Skeletal muscle cell (primary cell): ENCODE measurements at regions not wholly inside any gene's neighbourhood (a gene's known extent, or its start where the extent isn't known, plus 50 kb on each side); places are given as distances from the start of the nearest gene placed in this dataset.
"Not testable (repeated sequence)": the region's sequence is repeated elsewhere in the genome, so short reads cannot be mapped to it uniquely, and the experiment has no call there.

ENCODE experiments used
- DNase-seq: peaks from one replicate; pipeline ENCODE4 v3.0.0-alpha.2; 2010; ENCODE audit warnings: low read depth
- H3K4me3 ChIP-seq: 2 replicates; pipeline ENCODE4 v1.5.1; 2011; ENCODE audit warnings: low read depth, mild to moderate bottlenecking, control low read depth, low read length, moderate library complexity

DNA sequence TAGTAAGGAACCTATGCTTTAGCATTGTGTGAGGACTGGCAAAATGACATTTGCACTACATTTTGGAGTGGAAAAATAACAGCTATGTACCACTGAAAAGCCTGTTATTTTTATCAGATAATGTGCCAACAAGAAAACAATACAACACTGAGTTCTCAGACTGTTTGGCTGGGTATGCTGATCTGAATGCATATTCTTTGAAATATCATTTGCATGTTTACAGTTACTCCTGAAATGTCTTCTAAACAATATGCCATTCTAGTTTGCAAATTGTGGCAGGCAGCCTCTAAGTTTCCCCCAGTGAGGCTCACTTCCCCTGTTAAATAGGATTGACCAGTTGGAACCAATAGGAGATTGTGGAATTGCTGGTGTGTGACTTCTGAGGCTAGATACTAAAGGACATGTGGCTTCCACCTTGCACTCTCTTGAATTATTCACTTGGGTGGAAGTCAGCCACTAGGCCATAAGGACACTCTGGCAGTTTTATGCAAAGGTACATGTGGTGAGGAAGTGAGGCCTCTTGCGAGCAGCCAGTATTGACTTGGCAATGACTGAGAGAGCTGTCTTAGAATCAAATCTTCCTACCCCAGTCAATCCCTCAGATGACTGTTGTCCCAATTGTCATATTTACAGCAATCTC is 250.4 kb upstream of the PCSK5 start:
- no peak for DNase-seq
- H3K4me3 ChIP-seq: no peak overlapping the region

DNA sequence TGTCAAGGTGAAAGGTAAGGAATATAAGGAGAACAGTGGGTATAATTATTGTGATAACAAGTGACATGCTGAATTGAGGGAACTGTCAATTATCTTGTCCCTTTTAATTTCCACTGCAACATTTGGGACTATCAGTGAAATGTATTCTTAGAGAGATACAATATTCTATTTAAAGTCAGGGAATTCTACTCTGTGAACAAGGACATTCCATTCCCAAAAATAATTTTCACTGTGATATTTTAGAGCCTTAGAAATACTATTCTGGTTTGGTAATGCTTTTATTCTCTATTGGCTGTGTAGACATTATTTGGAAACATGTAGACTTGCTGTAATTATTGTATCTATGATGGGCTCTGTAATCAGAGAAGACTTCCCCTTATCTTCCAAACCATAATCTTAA is 248.0 kb upstream of the PCSK5 start:
- no peak overlapping the region for H3K4me3 ChIP-seq
- DNase-seq: no peak

- DNase-seq: no peak
- H3K4me3 ChIP-seq: no peak overlapping the region
These were observed 245.8 kb upstream of the PCSK5 start for GRCh38 chr9:75644649-75645048.

- H3K4me3 ChIP-seq: no peak overlapping the region
- DNase-seq: no peak
These were observed 242.4 kb upstream of the PCSK5 start for GRCh38 chr9:75648034-75648433.

- no peak for DNase-seq
- no peak overlapping the region for H3K4me3 ChIP-seq
These were observed 241.4 kb upstream of the PCSK5 start for GRCh38 chr9:75649060-75649459.

DNA sequence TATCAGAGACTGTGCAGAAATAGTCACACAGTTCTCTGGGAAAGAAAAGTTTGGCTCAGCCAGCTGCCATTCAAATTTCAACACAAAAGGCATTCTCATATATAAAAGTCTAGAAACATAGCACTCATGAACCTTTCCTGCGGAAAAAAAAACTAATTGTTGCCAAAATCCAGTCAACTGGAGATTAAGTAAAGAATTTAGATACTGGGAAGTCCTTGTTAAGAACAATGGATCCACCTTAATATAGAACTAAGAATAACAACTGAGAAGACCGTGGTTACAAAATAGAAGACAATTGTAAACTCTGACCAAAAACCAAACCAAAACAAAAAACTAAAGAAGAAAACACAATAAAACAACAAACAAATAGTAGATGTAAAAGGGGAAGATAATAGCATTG is 238.8 kb upstream of the PCSK5 start:
- DNase-seq: no peak
- H3K4me3 ChIP-seq: no peak overlapping the region

DNA sequence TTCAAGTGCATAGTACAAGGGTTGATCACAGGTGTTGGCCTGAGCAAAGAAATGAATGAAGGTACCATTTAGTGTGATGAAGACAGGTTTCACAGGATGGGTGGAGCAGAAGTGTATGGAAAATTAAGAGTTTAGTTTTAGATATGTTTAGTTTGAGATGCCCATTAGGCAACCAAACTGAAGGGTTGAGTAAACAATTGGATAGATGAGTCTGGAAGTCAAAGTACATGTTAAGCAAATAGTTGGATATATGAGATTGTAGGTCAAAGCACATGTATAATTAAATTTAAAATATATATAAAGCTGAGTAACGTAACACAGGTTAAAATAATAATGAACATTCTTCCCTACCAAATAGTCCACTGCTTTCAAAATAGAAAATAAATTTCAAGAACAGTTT is 237.1 kb upstream of the PCSK5 start:
- no peak overlapping the region for H3K4me3 ChIP-seq
- no peak for DNase-seq

DNA sequence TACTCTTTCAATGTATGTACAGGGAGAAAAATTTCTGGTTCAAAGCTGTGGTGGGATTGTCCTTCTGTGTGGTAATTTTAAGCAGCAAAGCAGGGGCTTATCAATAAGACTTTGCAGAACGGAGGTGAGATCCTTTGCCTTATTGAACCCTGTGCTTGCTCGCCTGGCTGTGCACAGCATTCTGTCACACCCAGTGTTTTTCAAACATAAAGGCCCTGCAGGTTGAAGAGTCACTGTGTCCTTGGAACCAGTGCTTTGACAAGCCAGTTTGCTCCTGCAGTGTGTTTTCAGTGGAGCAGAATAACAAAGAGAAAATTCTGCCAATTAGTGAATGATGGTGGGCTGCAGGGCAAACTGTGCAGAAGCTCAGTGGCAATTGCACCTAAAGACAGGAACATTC is 236.7 kb upstream of the PCSK5 start:
- H3K4me3 ChIP-seq: no peak overlapping the region
- DNase-seq: no peak

DNA sequence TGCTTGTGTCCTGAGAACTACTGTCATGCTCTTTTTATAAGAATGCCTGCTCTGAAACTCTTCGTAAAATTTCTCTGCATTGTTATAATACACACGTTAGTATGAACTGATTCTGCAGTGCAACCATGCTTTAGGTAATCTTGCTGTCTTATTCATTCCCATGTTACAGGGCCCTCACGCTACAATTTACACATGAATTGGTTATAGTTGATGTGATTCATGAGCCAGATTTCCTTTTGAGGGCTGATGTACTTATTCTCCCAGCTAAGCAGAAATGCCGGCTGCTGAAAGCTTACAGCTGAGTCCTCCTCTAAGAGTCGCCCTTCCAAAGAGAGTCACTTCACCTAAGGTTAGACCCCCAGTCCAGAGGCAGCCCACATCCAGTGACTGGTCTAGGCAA is 233.5 kb upstream of the PCSK5 start:
- DNase-seq: no peak
- no peak overlapping the region for H3K4me3 ChIP-seq

DNA sequence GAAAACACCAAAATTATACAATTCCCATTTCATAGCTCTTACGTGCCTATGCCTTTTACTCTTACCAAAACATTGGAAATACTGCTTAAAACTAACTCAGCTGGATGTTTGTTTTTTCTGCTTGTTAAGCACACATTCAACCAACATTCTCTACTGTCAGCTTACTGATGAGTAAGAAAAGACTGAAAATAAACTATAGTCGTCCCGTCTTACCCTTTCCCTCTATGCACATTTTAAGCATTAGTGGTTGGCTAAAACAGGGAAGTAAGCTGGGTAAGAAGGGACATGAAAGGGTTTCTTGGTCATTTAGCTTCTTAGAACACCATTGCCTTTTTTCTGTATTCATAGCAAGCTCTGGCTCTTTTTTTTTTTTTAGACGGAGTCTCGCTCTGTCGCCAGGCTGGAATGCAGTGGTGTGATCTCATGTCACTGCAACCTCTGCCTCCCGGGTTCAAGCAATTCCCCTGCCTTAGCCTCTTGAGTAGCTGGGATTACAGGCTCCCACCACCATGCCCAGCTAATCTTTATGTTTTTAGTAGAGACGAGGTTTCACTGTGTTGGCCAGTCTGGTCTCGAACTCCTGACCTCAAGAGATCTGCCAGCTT is 232.1 kb upstream of the PCSK5 start:
- peak; percentile 9 for DNase-seq
- no peak overlapping the region for H3K4me3 ChIP-seq

DNA sequence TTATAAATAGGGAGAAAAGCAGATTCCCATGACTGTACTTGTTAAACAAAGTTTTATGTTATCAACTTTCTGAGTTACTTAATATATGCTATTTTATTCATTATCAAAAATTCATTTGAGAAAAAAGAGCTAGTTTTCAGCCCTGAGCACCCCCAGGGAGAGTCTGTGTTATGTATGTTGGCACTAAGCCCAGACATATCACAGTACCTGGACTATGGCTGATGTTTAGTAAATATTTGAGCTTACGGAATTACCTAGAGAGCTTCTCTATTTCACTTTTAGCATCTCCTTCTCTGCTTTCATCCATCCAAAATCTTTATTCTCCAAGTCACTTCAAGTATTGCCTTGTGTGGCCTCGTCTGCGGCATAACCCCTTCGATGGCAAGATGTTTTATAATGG is 225.9 kb upstream of the PCSK5 start:
- no peak overlapping the region for H3K4me3 ChIP-seq
- DNase-seq: no peak

- no peak for DNase-seq
- H3K4me3 ChIP-seq: no peak overlapping the region
These were observed 223.5 kb upstream of the PCSK5 start for GRCh38 chr9:75666856-75667554.

DNA sequence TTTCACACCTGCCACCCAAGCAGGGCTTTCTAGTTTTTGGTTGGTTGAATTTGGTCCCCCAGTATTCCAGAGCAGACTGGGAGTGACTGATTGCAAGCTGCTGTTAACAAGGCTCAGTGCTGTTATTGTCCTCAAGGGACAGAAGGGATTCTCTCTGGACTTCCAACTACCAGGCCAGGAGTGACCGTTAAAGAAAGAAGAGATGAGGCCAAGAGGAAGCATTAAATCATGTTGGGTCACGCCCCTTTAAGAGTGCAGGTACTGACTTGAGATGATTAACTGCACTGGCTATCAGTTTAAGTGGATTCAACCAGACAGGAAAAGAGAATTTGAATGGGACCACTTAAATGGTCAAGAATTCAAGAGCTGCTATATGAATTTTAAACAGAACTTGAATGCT is 220.8 kb upstream of the PCSK5 start:
- no peak overlapping the region for H3K4me3 ChIP-seq
- DNase-seq: no peak

GRCh38 chr9:75671354-75671753 is 219.1 kb upstream of the PCSK5 start:
- DNase-seq: no peak
- no peak overlapping the region for H3K4me3 ChIP-seq

DNA sequence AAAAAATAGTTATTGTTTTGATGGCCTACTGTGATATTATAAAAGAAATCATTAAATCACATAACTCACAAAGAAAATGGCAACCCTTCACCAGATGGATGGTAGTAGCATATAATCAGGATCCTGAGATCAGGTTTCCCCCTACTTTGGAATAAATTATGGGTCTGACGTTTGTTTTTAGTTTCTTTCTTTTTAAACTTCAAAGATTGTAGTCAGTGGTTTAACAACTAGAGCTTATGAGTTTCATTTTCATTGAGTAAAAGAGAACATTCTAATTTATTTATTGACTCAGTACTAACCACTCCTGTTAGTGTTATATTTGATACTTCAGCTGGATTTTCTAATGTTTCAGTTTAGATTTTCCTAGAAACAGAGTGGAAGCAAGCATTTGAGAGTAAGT is 218.0 kb upstream of the PCSK5 start:
- no peak for DNase-seq
- H3K4me3 ChIP-seq: no peak overlapping the region

- no peak overlapping the region for H3K4me3 ChIP-seq
- no peak for DNase-seq
These were observed 206.9 kb upstream of the PCSK5 start for GRCh38 chr9:75683591-75683990.

DNA sequence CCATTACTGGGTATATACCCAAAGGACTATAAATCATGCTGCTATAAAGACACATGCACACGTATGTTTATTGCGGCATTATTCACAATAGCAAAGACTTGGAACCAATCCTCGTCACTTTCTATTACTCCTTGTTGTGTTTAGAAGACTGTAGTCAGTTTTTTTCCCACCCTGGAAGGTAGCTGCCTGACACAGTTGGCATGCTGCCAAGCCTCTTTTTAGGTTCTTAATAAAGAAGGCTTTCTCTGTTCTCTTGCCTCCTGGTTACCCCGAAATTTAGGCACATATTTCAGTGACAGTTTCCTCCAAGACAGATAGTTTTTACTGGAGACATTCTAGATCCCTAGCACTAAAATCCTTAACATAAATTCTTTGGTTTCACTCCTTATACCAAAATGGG is 205.4 kb upstream of the PCSK5 start:
- no peak overlapping the region for H3K4me3 ChIP-seq
- DNase-seq: no peak

- DNase-seq: no peak
- no peak overlapping the region for H3K4me3 ChIP-seq
These were observed 203.0 kb upstream of the PCSK5 start for GRCh38 chr9:75687359-75687953.

DNA sequence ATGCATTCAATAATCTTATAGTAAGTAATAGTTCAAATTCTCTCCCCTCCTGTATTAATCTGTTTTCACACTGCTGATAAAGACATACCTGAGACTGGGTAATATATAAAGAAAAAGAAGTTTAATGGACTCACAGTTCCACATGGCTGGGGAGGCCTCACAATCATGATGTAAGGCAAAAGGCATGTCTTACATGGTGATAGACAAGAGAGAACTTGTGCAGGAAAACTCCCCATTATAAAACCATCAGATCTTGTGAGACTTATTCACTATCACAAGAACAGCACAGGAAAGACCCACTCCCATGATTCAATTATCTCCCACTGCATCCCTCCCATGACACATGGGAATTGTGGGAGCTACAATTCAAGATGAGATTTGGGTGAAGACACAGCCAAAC is 199.9 kb upstream of the PCSK5 start:
- DNase-seq: not testable (repeated sequence)

GRCh38 chr9:75691408-75691807 is 199.1 kb upstream of the PCSK5 start:
- no peak for DNase-seq
- no peak overlapping the region for H3K4me3 ChIP-seq

More for the DNA sequence above, 199.9 kb upstream of the PCSK5 start:
- not testable (repeated sequence) for H3K4me3 ChIP-seq

- DNase-seq: no peak
- H3K4me3 ChIP-seq: no peak overlapping the region
These were observed 198.2 kb upstream of the PCSK5 start for GRCh38 chr9:75692309-75692708.
